ENCODE measurements at regions not wholly inside any gene's neighbourhood (a gene's known extent, or its start where the extent isn't known, plus 50 kb on each side); places are given as distances from the start of the nearest gene placed in this dataset.

DNA sequence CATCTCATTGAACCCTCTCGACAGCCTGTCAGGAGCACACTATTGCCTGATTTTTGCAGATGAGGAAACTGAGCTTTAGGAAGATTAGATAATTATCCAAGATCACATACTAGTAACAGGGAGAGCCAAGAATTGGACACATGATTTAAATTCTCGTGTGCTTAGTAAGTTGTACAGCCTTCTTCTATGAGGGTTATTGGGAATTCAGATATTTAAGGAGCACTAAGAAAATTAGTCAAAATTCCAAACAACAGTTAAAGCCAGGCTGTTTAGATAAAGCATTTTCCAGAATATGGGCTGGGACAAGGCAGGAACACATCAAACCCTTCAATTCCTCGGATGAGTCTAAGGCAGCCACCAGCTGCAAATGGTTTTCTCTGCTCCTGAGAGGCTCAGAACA lies 148.8 kb downstream of the TMEM30B start:
- no peak for DNase-seq (ENCODE audit: low spot score)

- no peak for DNase-seq (ENCODE audit: low spot score)
Measured at GRCh38 chr14:61130512-61131260, 149.6 kb downstream of the SLC38A6 start.

DNA sequence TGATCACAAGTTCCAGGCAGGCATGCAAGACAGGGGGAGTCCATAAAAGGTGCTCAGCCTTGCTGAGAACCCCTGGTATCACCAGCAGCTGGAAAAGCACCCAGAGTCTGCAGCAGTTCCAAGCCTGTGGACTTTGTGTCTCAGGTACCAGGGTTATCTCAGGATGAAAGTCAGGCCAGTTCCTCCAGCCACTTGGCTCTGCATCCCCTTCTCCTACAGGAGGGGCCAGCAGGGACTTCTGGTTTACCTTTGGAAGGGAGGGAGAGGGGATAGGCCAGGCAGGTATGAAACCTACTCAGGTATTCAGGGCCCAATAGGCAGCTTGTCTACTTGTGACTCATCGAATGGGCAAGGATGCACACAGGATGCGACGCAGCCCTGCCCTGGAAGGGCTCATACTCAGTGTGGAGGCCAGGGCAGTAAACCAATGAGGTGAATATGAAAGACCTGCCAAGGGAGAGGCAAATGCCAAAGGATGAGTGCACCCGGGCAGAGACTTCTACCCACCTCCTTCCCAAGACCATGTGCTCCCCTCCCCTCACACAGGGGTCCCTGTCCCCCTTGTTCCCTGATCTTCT lies 148.2 kb downstream of the SLC38A6 start:
- DNase-seq (ENCODE audit: low spot score): no peak

DNA sequence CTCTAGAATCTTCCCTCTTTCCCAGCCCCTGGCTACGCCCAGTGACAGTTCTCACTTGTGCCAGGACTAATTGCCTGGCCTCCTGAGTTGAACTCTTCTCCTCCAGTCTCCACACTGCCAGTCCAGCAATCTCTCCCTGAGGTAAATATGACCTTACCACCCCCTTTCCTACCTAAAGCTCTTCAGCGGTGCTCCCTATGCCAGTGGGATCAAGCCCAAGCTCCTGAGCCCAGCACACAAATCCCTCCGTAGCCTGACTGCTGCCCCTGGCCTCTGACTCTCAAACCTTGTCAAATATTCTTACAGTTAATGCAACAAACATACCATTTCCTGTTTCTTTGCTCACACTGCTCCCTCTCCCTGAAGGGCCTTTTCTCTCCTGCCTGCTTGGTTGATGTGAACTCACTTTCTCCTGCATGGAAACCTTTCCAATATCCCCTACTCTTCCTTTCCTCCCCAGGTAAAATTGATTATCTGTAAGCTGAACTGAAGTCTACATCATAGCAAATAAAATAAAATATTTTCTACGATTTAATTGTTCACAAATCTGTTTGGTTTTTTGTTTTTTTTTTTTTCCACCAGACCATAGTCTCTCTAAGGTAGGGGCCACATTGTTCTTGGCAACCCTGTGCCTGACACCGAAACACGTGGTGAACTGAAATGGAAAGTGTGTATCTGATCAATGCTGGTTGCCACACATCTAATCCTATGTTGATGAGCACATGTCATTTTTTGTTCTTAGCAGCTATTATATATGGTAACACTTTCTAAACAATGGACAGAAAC lies 147.5 kb downstream of the SLC38A6 start:
- DNase-seq (ENCODE audit: low spot score): no peak

DNA sequence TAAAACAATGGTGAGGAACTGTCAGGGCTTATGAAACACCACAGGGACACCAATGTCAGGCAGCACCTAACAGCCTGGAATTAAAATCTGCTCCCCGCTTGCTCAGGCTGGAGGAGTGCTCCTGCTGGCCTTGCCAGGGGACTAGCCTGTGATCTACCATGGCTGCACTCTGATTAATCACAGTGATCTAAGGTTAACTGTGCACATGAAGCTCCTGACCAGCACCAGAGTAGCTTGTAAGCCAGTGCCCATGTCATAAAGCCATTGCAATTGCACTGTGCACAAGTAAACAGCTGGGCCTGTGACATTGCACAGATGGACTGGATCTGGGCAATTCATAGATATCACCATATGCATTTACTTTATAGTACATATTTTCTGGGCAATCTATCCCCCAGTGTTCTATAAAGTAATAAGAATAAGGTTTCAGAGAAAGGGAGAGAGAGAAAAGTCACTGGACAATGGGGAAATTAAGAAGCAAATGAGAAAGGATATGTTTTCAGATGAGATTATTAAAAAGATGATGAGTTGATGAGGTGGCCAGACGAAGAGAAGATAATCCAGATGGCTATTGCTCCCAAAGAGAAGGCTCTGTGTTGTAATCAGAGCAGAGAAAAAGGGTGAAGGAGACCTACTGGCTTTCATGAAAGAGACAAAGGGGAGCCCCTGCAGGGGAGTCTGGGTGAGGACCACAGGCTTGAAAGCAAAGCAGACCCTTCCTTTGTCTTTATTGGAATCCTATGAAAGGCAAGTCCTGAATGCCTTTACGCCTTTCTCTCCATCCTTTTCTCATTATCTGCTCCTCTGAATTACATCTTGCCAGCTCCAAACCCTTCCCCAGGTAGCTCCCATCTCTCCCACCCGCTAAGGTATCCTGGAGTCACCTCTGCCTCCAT lies 145.8 kb downstream of the SLC38A6 start:
- no peak for DNase-seq (ENCODE audit: low spot score)

- DNase-seq (ENCODE audit: low spot score): no peak
Measured at GRCh38 chr14:61125867-61126572, 145.0 kb downstream of the SLC38A6 start.

- DNase-seq (ENCODE audit: low spot score): no peak
Measured at GRCh38 chr14:61125041-61125866, 144.2 kb downstream of the SLC38A6 start.

DNA sequence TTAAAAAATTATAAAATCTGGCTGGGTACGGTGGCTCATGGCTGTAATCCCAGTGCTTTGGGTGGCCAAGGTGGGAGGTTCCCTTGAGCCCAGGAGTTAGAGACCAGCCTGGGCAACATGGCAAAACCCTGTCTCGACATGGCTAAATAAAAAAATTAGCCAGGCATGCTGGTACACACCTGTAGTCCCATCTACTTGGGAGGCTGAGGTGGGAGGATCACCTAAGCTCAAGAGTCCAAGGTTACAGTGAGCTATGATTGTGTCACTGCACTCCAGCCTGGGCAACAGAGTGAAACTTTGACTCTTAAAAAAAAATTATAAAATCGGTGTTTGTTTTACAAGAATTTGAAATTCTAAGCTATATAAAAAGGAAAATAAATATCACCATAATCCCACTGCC lies 141.8 kb downstream of the SLC38A6 start:
- no peak for DNase-seq (ENCODE audit: low spot score)

DNA sequence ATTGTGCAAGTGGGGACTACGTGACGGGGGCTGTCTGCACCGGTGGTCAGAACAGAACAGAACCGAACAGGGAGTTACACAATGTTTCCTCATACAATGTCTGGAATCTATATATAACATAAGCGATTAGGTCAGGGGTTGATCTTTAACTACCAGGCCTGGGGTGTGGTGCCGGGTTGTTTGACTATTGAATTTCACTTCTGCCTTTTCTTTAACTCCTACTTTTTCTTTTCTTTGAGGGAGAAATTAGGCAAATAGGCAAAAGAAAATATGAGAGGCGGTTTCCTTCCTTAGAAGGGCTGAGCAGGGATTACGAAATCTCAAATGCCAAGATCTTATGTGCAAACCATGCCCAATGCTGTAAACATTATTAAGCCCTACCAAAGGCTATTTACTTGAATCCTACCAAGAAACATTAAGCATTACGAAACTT lies 140.3 kb downstream of the SLC38A6 start:
- DNase-seq (ENCODE audit: low spot score): no peak

- no peak for DNase-seq (ENCODE audit: low spot score)
Measured at GRCh38 chr14:61120576-61120975, 139.5 kb downstream of the SLC38A6 start.

DNA sequence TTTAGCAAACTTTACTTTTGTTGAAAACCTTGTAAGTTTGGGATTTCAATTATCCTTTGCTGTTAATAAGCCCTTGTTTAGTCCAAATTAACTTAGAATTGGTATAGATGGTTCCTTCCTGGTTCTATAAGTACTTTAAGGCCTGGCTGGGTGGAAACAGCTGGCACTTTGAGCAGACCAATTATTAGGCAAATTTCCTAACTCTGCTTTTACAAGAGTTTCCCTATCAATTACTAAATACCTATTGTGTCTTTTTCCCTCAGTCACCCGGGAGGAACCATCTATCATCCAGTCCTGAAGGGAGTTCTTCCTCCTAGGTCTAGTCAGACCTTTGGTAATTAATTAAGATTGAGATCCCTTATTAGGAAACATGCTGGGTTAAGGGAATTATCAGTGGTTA lies 138.0 kb downstream of the SLC38A6 start:
- no peak for DNase-seq (ENCODE audit: low spot score)

- DNase-seq (ENCODE audit: low spot score): no peak
Measured at GRCh38 chr14:61116369-61116768, 135.3 kb downstream of the SLC38A6 start.

- no peak for DNase-seq (ENCODE audit: low spot score)
Measured at GRCh38 chr14:61113561-61114225, 132.6 kb downstream of the SLC38A6 start.

DNA sequence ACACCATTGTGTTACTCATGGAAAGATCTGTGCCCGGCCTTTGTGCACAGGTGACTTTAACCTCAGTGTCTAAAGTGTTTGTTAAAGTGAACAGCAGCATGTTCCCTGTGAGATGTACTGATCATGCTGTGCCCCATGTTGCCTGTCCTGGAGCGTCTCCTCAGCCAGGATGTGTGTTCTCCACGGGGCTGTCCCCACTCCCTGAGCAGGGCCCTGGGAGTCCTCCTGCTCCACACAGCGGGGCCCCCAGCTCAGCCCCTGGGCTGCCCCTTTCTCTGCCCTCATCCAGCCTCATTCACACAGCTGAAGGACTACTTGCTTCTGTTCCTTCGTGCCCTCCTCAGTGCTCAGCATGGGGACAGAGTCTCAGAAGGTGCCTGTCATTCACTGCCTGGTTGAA lies 131.5 kb downstream of the SLC38A6 start:
- DNase-seq (ENCODE audit: low spot score): no peak

GRCh38 chr14:61111731-61112130 lies 130.7 kb downstream of the SLC38A6 start:
- DNase-seq (ENCODE audit: low spot score): no peak

DNA sequence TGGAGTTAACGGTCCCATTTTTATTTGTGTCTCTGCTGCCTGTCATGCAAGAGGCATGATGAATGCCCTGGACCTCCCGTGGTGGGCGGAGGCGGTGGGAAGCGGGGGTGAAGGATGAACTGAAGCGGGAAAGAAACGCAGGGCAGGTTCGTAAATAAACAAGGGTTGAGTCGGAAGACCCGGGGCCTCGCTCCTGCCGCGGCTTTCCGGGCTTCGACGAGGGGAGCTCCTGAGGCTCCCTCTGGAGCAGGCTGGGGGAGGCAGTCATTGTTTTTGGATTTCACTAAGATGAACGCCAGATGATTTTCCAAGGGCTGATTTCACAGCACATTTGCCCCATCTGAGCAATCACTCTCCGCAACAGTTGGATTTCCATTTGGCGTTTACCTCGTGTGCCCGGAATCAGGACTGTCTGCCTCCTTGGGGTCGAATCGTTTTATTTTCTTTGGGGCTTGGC lies 130.2 kb downstream of the SLC38A6 start:
- no peak for DNase-seq (ENCODE audit: low spot score)

DNA sequence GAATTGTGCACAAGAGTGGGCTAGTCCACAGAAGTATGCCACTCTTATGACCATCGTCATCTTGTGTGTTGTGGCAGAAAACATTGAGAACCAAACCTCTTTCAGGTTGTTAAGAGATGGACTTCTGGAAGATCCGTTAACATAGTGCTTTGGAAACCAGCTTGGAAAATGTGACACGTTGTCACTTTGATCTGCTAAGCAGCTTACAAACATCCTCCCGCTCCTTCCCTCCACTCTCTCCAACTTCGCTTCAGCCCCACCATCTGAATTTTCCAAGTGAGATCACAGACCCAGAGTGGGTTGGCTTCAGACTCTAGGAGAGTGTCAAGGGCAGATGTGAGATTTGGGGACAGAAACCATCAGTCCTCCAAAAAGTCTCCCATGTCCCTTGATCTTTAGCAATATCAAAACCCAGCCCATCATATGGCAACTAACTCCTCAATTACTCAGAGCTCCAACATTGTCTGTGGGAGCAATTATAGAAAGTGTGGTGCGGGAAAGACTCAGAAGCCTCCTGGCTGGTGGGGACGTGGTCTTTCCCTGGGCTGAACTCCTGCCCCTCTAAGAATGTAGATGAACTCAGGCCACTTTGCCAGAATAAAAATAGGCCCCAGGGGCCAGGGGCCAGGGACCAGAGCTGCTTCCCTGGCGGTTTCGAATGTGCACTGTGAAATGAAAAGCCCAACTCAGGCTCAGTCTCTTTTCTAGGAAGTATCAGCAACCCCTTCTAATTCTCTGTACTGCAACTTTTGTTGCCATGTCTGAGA lies 129.5 kb downstream of the SLC38A6 start:
- DNase-seq (ENCODE audit: low spot score): no peak

DNA sequence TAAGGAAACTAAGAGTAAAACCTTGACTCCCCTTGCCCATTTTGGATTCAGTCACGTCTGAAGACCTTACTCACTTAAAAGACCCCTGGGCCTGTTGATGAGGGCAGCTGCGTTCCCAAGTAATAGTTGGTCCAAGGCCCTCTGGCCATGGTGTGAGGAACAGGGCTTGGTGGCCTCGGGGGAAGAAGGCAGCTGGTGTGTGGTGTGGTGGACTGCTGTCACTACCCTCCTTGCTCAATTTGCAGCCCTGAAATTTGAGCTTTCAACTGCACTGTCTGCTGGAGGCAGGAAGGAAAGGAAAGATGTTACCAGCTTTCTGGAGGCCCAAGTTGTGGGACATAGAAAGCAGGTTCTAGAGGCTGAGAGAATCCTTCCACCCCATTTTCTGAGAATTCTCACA lies 128.2 kb downstream of the SLC38A6 start:
- no peak for DNase-seq (ENCODE audit: low spot score)

DNA sequence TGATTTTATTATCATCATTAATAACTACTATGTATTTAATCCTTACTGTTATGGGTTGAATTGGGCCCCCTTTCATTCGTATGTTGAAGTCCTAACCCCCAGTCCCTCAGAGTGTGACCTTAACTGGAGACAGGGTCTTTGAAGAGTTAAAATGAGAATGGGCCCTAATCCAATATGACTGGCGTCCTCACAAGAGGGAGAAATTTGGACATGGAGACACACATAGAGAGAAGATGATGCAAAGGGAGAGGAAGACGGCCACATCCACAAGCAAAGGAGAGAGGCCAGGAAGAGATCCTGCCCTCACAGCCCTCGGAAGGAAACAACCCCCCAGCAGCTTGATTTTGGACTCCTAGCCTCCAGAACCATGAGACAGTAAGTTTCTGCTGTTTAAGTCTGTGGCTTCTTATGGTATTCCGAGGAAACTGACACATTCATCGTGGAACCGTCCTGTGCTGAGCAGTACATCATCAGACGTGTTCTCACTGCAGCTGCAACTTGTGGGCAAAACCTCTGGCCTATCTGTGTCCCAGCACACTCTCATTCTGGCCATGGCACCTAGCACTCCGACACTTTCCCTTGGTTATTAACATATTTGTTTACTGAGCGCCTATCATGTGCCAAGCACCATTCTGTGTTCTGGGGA lies 127.6 kb downstream of the SLC38A6 start:
- no peak for DNase-seq (ENCODE audit: low spot score)

Measured in AG08396 (cell line).